HUES6 (cell line): ENCODE measurements at regions not wholly inside any gene's neighbourhood (a gene's known extent, or its start where the extent isn't known, plus 50 kb on each side); places are given as distances from the start of the nearest gene placed in this dataset.
"Not testable (repeated sequence)": the region's sequence is repeated elsewhere in the genome, so short reads cannot be mapped to it uniquely, and the experiment has no call there.

Experiments
- H3K27ac ChIP-seq: 2 replicates; pipeline ENCODE4 v1.7.0; 2013; ENCODE audit warnings: low read depth, mild to moderate bottlenecking, low read length, inconsistent platforms
- H3K27me3 ChIP-seq: 2 replicates; pipeline ENCODE4 v1.6.1; 2013; ENCODE audit warnings: low read length; ENCODE audit not compliant: control insufficient read depth, insufficient read depth
- H3K36me3 ChIP-seq: 2 replicates; pipeline ENCODE4 v1.6.1; 2013; ENCODE audit warnings: low read length; ENCODE audit not compliant: control insufficient read depth, insufficient read depth
- H3K4me1 ChIP-seq: 2 replicates; pipeline ENCODE4 v1.6.1; 2013; ENCODE audit warnings: low read length; ENCODE audit not compliant: control insufficient read depth, insufficient read depth
- H3K4me3 ChIP-seq: 2 replicates; pipeline ENCODE4 v1.5.1; 2013; ENCODE audit warnings: low read depth, low read length
- H3K9ac ChIP-seq: one replicate; pipeline ENCODE4 v1.6.1; 2013; ENCODE audit warnings: mild to moderate bottlenecking, low read length
- H3K9me3 ChIP-seq: 2 replicates; pipeline ENCODE4 v1.6.1; 2013; ENCODE audit warnings: low read depth, low read length; ENCODE audit not compliant: control insufficient read depth, insufficient read depth

DNA sequence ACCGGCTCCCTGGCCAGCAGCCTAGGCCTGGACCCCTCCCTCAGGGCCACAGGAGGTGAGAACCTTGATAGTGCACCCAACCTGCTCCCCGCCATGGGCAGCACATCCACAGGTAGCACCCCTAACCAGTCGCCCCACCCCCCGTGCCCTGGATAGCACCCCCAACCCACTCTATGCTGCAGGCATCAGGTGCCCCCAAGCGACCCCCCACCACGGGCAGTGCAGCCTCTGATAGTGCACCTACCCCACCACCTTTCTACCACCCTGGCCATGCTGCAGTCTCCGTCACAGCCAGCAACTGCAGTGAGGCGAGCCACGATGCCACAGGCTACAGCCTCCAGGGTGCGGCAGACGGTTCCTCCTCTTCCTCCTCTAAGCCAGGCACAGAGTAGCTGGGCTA lies 55.6 kb downstream of the SOWAHC start:
- H3K27me3 ChIP-seq, result no peaks in the 10 kb centered on the region
- H3K4me3 ChIP-seq, result no peak overlapping the region
- no peaks in the 10 kb centered on the region for H3K36me3 ChIP-seq
- H3K9me3 ChIP-seq, result no peaks in the 10 kb centered on the region
- no peak overlapping the region for H3K27ac ChIP-seq
- no peaks in the 10 kb centered on the region for H3K4me1 ChIP-seq
- H3K9ac ChIP-seq, result no peak overlapping the region

- Histone ChIP-seq H3K27ac (no peak overlapping the region), H3K27me3 (no peaks in the 10 kb centered on the region), H3K9ac (no peak overlapping the region), H3K4me1 (no peaks in the 10 kb centered on the region), H3K36me3 (no peaks in the 10 kb centered on the region), H3K4me3 (no peak overlapping the region), H3K9me3 (no peaks in the 10 kb centered on the region)
These were observed 56.6 kb downstream of the SOWAHC start for GRCh38 chr2:109670556-109671411.

- H3K36me3 ChIP-seq, result no peaks in the 10 kb centered on the region
- H3K9me3 ChIP-seq, result no peaks in the 10 kb centered on the region
- H3K27me3 ChIP-seq, result no peaks in the 10 kb centered on the region
- H3K27ac ChIP-seq, result no peak overlapping the region
- peaks cover 4% of the 10 kb centered on the region; the same call in 1 of the 2 replicates for H3K4me1 ChIP-seq
- no peak overlapping the region for H3K4me3 ChIP-seq
- H3K9ac ChIP-seq, result no peak overlapping the region
These were observed 60.9 kb downstream of the SOWAHC start for GRCh38 chr2:109674894-109675534.

- no peak overlapping the region for H3K27ac ChIP-seq
- no peak overlapping the region for H3K9ac ChIP-seq
- no peaks in the 10 kb centered on the region for H3K9me3 ChIP-seq
- H3K27me3 ChIP-seq, result no peaks in the 10 kb centered on the region
- H3K4me3 ChIP-seq, result no peak overlapping the region
- peaks cover 4% of the 10 kb centered on the region; the same call in 1 of the 2 replicates for H3K4me1 ChIP-seq
- H3K36me3 ChIP-seq, result no peaks in the 10 kb centered on the region
These were observed 61.6 kb downstream of the SOWAHC start for GRCh38 chr2:109675666-109676345.

DNA sequence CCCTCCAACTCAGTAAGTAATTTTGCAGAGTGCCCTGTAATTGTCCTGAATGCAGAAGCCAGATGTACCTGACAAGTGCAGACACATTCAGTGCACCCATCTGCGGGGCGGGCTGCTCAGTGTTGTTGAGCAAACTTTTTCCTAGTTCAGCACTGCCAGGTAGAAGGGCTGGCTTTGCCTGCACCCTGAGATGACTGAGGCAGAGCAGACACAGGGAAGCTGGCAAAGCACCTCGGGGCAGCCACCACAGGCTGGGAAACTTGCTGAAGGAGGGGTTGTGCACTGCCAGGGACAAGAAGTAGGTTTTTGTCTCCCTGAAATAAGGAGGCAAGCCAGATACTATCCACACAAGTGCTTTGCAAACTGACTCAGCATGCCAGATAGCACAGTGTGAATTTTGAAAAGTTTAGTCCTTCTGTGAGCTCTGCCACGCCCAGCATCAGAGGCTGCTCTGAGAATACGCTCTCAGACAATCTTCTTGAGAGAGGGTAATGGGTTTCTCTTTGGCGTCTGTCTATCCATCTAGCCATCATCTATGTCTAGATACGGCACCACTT lies 62.3 kb downstream of the SOWAHC start:
- H3K27me3 ChIP-seq, result no peaks in the 10 kb centered on the region
- H3K36me3 ChIP-seq, result no peaks in the 10 kb centered on the region
- H3K4me3 ChIP-seq, result no peak overlapping the region
- H3K4me1 ChIP-seq, result peaks cover 4% of the 10 kb centered on the region; the same call in 1 of the 2 replicates
- H3K27ac ChIP-seq, result no peak overlapping the region
- no peak overlapping the region for H3K9ac ChIP-seq
- H3K9me3 ChIP-seq, result no peaks in the 10 kb centered on the region

DNA sequence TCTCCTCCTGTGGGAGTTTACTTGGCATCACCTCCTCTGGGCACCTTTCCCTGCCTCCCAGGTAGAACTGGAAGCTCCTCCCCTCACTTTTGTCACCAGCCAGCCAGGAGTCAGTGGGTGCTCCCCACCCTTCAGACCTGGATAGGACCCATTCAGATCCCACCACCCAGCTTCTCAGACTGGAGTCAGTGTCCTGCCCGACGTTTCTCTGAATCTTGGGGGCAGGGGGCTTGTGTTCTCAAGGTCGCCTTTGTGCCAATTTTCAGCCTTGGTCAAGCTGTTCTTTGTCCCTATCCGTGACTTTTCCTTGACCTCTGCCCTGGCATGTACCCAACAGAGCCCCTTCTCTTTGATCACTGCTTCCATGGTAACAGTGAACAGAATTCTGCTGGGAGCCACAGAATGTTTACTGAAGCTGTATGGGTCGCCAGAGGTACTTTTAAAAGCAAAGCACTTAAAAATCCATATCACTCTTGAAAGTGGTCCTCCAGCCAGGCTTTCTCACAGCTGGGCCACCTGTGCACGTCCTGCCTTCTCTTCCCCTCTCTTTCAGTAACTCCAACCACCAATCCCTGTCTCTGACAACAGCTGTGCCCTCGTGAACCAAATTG lies 63.1 kb downstream of the SOWAHC start:
- not testable (repeated sequence) for H3K27ac ChIP-seq, H3K9me3 ChIP-seq, H3K27me3 ChIP-seq, H3K4me1 ChIP-seq, H3K9ac ChIP-seq, H3K4me3 ChIP-seq, H3K36me3 ChIP-seq

- H3K36me3 ChIP-seq, result no peaks in the 10 kb centered on the region
- H3K27ac ChIP-seq, result no peak overlapping the region
- no peaks in the 10 kb centered on the region for H3K9me3 ChIP-seq
- H3K9ac ChIP-seq, result no peak overlapping the region
- H3K27me3 ChIP-seq, result no peaks in the 10 kb centered on the region
- peaks cover 4% of the 10 kb centered on the region; the same call in 1 of the 2 replicates for H3K4me1 ChIP-seq
- H3K4me3 ChIP-seq, result no peak overlapping the region
These were observed 63.8 kb downstream of the SOWAHC start for GRCh38 chr2:109677835-109678580.

- not testable (repeated sequence) for H3K4me1 ChIP-seq, H3K9me3 ChIP-seq, H3K36me3 ChIP-seq, H3K4me3 ChIP-seq, H3K27ac ChIP-seq, H3K9ac ChIP-seq, H3K27me3 ChIP-seq
These were observed 64.6 kb downstream of the SOWAHC start for GRCh38 chr2:109678724-109679201.

GRCh38 chr2:109679225-109679624 lies 65.1 kb downstream of the SOWAHC start:
- Histone ChIP-seq H3K36me3 (no peaks in the 10 kb centered on the region), H3K27ac (no peak overlapping the region), H3K9ac (no peak overlapping the region), H3K27me3 (no peaks in the 10 kb centered on the region), H3K4me1 (peaks cover 4% of the 10 kb centered on the region; the same call in 1 of the 2 replicates), H3K9me3 (no peaks in the 10 kb centered on the region), H3K4me3 (no peak overlapping the region)

- no peak overlapping the region for H3K9ac ChIP-seq
- peaks cover 4% of the 10 kb centered on the region; the same call in 1 of the 2 replicates for H3K4me1 ChIP-seq
- no peaks in the 10 kb centered on the region for H3K27me3 ChIP-seq
- no peaks in the 10 kb centered on the region for H3K9me3 ChIP-seq
- H3K4me3 ChIP-seq, result no peak overlapping the region
- H3K36me3 ChIP-seq, result no peaks in the 10 kb centered on the region
- no peak overlapping the region for H3K27ac ChIP-seq
These were observed 65.5 kb downstream of the SOWAHC start for GRCh38 chr2:109679626-109680025.
